Astrocyte (in vitro differentiated cells and primary cell): ENCODE measurements at regions not wholly inside any gene's neighbourhood (a gene's known extent, or its start where the extent isn't known, plus 50 kb on each side); places are given as distances from the start of the nearest gene placed in this dataset.

Experiments used
- CTCF ChIP-seq: IDR thresholded peaks from 2 replicates; pipeline ENCODE4 v1.5.1; 2011; ENCODE audit warnings: low read depth, mild to moderate bottlenecking, inconsistent platforms, low read length, moderate library complexity; ENCODE audit not compliant: insufficient read depth
- EZH2 ChIP-seq: IDR thresholded peaks from 2 replicates; pipeline ENCODE4 v1.6.1; 2012; ENCODE audit warnings: mild to moderate bottlenecking, low read length, inconsistent platforms; ENCODE audit not compliant: insufficient read depth

GRCh38 chr5:96563816-96564215 lies 98.4 kb upstream of the CAST start:
- TF ChIP-seq CTCF (no peak), EZH2 (no peak)
